Loucy (cell line): ENCODE measurements at regions not wholly inside any gene's neighbourhood (a gene's known extent, or its start where the extent isn't known, plus 50 kb on each side); places are given as distances from the start of the nearest gene placed in this dataset.
A peak's percentile ranks its signal among the peaks of the same experiment; 100 is the strongest.
"Not testable (repeated sequence)": the region's sequence is repeated elsewhere in the genome, so short reads cannot be mapped to it uniquely, and the experiment has no call there.

ENCODE experiments used
- H2AFZ ChIP-seq: fragments of 200-600 bp; sonication (generic); 2 replicates; pipeline ENCODE4 v1.6.0; 2016; ENCODE audit warnings: antibody characterized with exemption, mild to moderate bottlenecking, low read length, moderate library complexity
- H3F3A ChIP-seq: fragments of 200-600 bp; 2 replicates; pipeline ENCODE4 v1.6.0; 2016; ENCODE audit warnings: antibody characterized with exemption, low read depth, mild to moderate bottlenecking
- H3K27me3 ChIP-seq: fragments of 200-600 bp; sonication (generic); 2 replicates; pipeline ENCODE4 v1.6.1; 2014; ENCODE audit warnings: low read length, mild to moderate bottlenecking; ENCODE audit not compliant: insufficient read depth, poor library complexity, severe bottlenecking
- H3K36me3 ChIP-seq: fragments of 200-600 bp; sonication (generic); 2 replicates; pipeline ENCODE4 v1.6.1; 2016; ENCODE audit warnings: low read length; ENCODE audit not compliant: insufficient read depth
- H3K4me1 ChIP-seq: fragments of 200-600 bp; sonication (generic); 2 replicates; pipeline ENCODE4 v1.5.1; 2014; ENCODE audit warnings: low read length, mild to moderate bottlenecking; ENCODE audit not compliant: insufficient read depth, poor library complexity, severe bottlenecking
- H3K4me2 ChIP-seq: fragments of 200-600 bp; sonication (generic); 2 replicates; pipeline ENCODE4 v1.6.0; 2014; ENCODE audit warnings: antibody characterized with exemption, low read length, low read depth, mild to moderate bottlenecking; ENCODE audit not compliant: poor library complexity, severe bottlenecking
- H3K4me3 ChIP-seq: fragments of 200-600 bp; sonication (generic); 2 replicates; pipeline ENCODE4 v1.5.1; 2014; ENCODE audit warnings: low read length, mild to moderate bottlenecking, mixed read lengths; ENCODE audit not compliant: poor library complexity, severe bottlenecking
- H3K79me2 ChIP-seq: fragments of 200-600 bp; sonication (generic); 2 replicates; pipeline ENCODE4 v1.6.1; 2014; ENCODE audit warnings: low read length; ENCODE audit not compliant: insufficient read depth
- H3K9ac ChIP-seq: fragments of 200-600 bp; sonication (generic); 2 replicates; pipeline ENCODE4 v1.6.0; 2014; ENCODE audit warnings: mild to moderate bottlenecking, low read depth, low read length, moderate library complexity; ENCODE audit not compliant: poor library complexity, severe bottlenecking
- H3K9me2 ChIP-seq: fragments of 200-600 bp; sonication (generic); replicated peaks from 2 replicates; pipeline ENCODE4 v1.6.1; 2016; ENCODE audit warnings: low read depth, low read length, mixed read lengths
- H3K9me3 ChIP-seq: fragments of 200-600 bp; sonication (generic); 2 replicates; pipeline ENCODE4 v1.6.1; 2014; ENCODE audit warnings: mild to moderate bottlenecking, antibody characterized with exemption, low read length, low read depth; ENCODE audit not compliant: insufficient read depth
- H4K20me1 ChIP-seq: fragments of 200-600 bp; sonication (generic); 2 replicates; pipeline ENCODE4 v1.6.0; 2014; ENCODE audit warnings: antibody characterized with exemption, low read length, mild to moderate bottlenecking; ENCODE audit not compliant: insufficient read depth, poor library complexity, severe bottlenecking
- EZH2phosphoT487 ChIP-seq: fragments of 200-600 bp; IDR thresholded peaks from 2 replicates; pipeline ENCODE4 v1.6.1; 2018; ENCODE audit warnings: antibody characterized with exemption, mild to moderate bottlenecking, moderate library complexity, borderline replicate concordance
- TF ChIP-seq, protein P1 (sequence below): fragments of 200-600 bp; sonication (generic); conservative IDR thresholded peaks from 2 replicates; pipeline ENCODE4 v1.5.1; 2014; ENCODE audit warnings: mild to moderate bottlenecking, antibody characterized with exemption, low read length

DNA sequence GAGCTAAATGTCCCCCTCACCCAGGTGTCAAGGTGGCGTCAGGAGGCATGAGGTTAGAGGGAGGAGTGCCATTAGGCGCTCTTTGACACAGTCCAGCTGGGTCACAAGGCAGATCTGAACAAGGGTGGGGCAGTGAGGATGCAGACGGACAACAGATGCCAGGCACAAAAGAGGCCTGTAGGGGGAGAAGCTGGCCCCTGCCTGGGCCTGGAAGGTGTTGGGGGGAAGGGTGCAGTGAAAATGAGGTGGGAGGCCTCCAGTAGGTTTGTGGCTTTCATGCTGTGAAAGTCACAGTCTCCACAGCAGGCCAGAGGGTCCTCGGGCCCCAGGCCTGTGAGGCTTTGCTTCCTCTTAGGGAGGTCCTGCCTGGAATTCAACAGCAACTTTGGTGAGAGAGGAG is 85.0 kb upstream of the PLET1 start:
- Histone ChIP-seq H3K4me3 (no peak overlapping the region), H3K9me3 (no peaks in the 10 kb centered on the region), H4K20me1 (no peaks in the 10 kb centered on the region), H3F3A (no peaks in the 10 kb centered on the region), H3K27me3 (no peaks in the 10 kb centered on the region), H3K9ac (no peak overlapping the region), H3K9me2 (no peaks in the 10 kb centered on the region), H2AFZ (no peak overlapping the region), H3K36me3 (no peaks in the 10 kb centered on the region), H3K4me1 (peaks cover 17% of the 10 kb centered on the region), H3K79me2 (no peaks in the 10 kb centered on the region), H3K4me2 (no peak overlapping the region)
- TF ChIP-seq EZH2phosphoT487, result no peak
- TF ChIP-seq, protein P1, sequence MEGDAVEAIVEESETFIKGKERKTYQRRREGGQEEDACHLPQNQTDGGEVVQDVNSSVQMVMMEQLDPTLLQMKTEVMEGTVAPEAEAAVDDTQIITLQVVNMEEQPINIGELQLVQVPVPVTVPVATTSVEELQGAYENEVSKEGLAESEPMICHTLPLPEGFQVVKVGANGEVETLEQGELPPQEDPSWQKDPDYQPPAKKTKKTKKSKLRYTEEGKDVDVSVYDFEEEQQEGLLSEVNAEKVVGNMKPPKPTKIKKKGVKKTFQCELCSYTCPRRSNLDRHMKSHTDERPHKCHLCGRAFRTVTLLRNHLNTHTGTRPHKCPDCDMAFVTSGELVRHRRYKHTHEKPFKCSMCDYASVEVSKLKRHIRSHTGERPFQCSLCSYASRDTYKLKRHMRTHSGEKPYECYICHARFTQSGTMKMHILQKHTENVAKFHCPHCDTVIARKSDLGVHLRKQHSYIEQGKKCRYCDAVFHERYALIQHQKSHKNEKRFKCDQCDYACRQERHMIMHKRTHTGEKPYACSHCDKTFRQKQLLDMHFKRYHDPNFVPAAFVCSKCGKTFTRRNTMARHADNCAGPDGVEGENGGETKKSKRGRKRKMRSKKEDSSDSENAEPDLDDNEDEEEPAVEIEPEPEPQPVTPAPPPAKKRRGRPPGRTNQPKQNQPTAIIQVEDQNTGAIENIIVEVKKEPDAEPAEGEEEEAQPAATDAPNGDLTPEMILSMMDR, result peak; percentile 59

DNA sequence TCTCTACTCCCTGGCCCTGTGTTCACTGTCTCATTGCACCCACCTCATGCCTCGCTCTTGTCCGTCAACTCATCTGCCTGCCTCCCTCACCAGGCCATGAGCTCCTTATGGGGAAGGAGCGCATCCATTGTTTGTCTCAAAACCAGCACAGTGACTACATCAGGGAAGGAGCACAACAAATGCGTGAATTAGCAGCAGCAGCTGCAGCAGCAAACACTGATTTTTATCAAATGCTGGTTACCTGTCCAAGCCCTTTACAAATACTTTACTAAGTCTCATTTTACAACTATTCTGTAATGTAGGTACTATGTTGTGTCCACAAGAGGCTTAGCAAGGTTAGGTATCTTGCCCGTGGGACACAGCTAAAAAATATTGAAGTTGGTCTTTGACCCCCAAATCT is 85.9 kb upstream of the PLET1 start:
- no peak overlapping the region for H2AFZ ChIP-seq
- no peak overlapping the region for H3K4me2 ChIP-seq
- H3K4me3 ChIP-seq, result no peak overlapping the region
- H3K4me1 ChIP-seq, result peaks cover 17% of the 10 kb centered on the region
- H3K27me3 ChIP-seq, result no peaks in the 10 kb centered on the region
- no peaks in the 10 kb centered on the region for H4K20me1 ChIP-seq
- H3K79me2 ChIP-seq, result no peaks in the 10 kb centered on the region
- H3K36me3 ChIP-seq, result no peaks in the 10 kb centered on the region
- no peaks in the 10 kb centered on the region for H3F3A ChIP-seq
- no peak overlapping the region for H3K9ac ChIP-seq
- no peaks in the 10 kb centered on the region for H3K9me3 ChIP-seq
- TF ChIP-seq, protein P1, result no peak
- no peak for TF ChIP-seq EZH2phosphoT487
- H3K9me2 ChIP-seq, result no peaks in the 10 kb centered on the region

DNA sequence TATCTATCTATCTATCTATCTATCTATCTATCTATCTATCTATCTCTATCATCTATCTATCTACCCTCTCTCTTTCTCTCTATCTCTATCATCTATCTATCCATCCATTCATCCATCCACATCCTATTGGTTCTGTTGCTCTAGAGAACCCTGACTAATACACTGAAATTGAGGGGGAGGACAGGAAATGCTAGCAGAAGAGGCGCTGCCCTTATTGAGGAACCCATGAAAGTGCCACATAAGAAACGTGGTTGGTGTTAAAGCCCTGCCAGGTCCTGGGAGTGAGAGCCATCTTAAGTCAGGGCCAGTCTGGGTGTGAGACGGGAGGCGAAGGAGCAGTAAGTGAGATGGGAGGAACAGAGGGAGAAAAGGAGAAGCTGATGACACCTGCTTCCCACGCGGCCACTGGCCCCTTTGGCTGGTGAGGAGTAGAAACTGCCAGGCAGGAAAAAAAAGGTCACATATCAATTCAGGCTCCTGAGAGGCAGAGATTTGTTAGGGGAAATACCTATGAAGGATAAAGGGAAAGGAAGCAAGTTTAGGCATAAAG is 87.9 kb upstream of the PLET1 start:
- H3K9me2 ChIP-seq, result no peaks in the 10 kb centered on the region
- no peaks in the 10 kb centered on the region for H3F3A ChIP-seq
- H3K4me3 ChIP-seq, result no peak overlapping the region
- H3K4me1 ChIP-seq, result peaks cover 17% of the 10 kb centered on the region
- H3K9me3 ChIP-seq, result no peaks in the 10 kb centered on the region
- no peak overlapping the region for H3K4me2 ChIP-seq
- H3K9ac ChIP-seq, result no peak overlapping the region
- TF ChIP-seq, protein P1, result no peak
- TF ChIP-seq EZH2phosphoT487, result no peak
- no peak overlapping the region for H2AFZ ChIP-seq
- no peaks in the 10 kb centered on the region for H4K20me1 ChIP-seq
- H3K27me3 ChIP-seq, result no peaks in the 10 kb centered on the region
- H3K36me3 ChIP-seq, result no peaks in the 10 kb centered on the region
- H3K79me2 ChIP-seq, result no peaks in the 10 kb centered on the region

DNA sequence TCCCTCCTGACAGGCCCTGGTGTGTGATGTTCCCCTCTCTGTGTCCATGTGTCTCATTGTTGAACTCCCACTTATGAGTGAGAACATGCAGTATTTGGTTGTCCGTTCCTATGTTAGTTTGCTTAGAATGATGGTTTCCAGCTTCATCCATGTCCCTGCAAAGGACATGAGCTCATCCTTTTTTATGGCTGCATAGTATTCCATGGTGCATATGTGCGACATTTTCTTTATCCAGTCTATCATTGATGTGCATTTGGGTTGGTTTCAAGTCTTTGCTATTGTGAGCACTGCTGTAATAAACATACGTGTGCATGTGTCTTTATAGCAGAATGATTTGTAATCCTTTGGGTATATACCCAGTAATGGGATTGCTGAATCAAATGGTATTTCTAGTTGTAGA is 90.8 kb upstream of the PLET1 start:
- H3K4me3 ChIP-seq, H3K9ac ChIP-seq, H4K20me1 ChIP-seq, H3K27me3 ChIP-seq, H3K9me3 ChIP-seq, H3F3A ChIP-seq, H3K79me2 ChIP-seq, H3K4me1 ChIP-seq, H2AFZ ChIP-seq, H3K4me2 ChIP-seq, H3K36me3 ChIP-seq, H3K9me2 ChIP-seq: not testable (repeated sequence)
